WTC11 (cell line): ENCODE measurements at regions not wholly inside any gene's neighbourhood (a gene's known extent, or its start where the extent isn't known, plus 50 kb on each side); places are given as distances from the start of the nearest gene placed in this dataset.

Experiments used
- ATAC-seq: fragments of 200-7000 bp; cut with Tn5 transposase; 2 replicates; pipeline ENCODE4 v1.10.0; 2021; ENCODE audit warnings: mild to moderate bottlenecking, moderate library complexity
- CTCF ChIA-PET: fragments of 300-600 bp; sonication (Branson Sonifier 250); formaldehyde crosslinking; loops from one replicate; lab custom pipeline; 2021; ENCODE audit warnings: antibody characterized with exemption; lab: Charles Lee
- POLR2A ChIA-PET: fragments of 350-600 bp; sonication (Branson Sonifier 250); formaldehyde crosslinking; loops from one replicate; lab custom pipeline; 2021; ENCODE audit warnings: antibody characterized with exemption; lab: Charles Lee
- DNase-seq: peaks from one replicate; pipeline ENCODE4 v3.0.0; 2021; ENCODE audit warnings: low spot score
- H3K27ac Mint-ChIP-seq: 2 replicates; pipeline ENCODE4 v1.8.0; 2021; ENCODE audit warnings: mixed read lengths
- H3K27me3 Mint-ChIP-seq: 2 replicates; pipeline ENCODE4 v1.8.0; 2021; ENCODE audit warnings: low read depth, mild to moderate bottlenecking, moderate library complexity, mixed read lengths
- H3K36me3 Mint-ChIP-seq: 2 replicates; pipeline ENCODE4 v1.8.0; 2021; ENCODE audit warnings: mixed read lengths
- H3K4me1 Mint-ChIP-seq: 2 replicates; pipeline ENCODE4 v1.8.0; 2022; ENCODE audit warnings: mixed read lengths
- H3K4me3 Mint-ChIP-seq: 2 replicates; pipeline ENCODE4 v1.8.0; 2021; ENCODE audit warnings: mild to moderate bottlenecking, moderate library complexity, mixed read lengths
- H3K9me3 Mint-ChIP-seq: 2 replicates; pipeline ENCODE4 v1.8.0; 2021; ENCODE audit warnings: mixed read lengths
- AR ChIP-seq: fragments of 250-450 bp; sonication (Bioruptor Pico); IDR thresholded peaks from 2 replicates; pipeline ENCODE4 v1.9.0; 2021; ENCODE audit warnings: mild to moderate bottlenecking
- ELF4 ChIP-seq: sonication (generic); formaldehyde crosslinking; IDR thresholded peaks from 2 replicates; pipeline ENCODE4 v1.8.1; 2022; ENCODE audit warnings: low read depth, mild to moderate bottlenecking, moderate library complexity, missing genetic modification reagents
- FOXJ3 ChIP-seq: sonication (generic); formaldehyde crosslinking; IDR thresholded peaks from 2 replicates; pipeline ENCODE4 v1.9.0; 2021; ENCODE audit warnings: missing genetic modification reagents, mild to moderate bottlenecking, borderline replicate concordance
- FOXK1 ChIP-seq: sonication (generic); formaldehyde crosslinking; IDR thresholded peaks from 2 replicates; pipeline ENCODE4 v1.8.0; 2022; ENCODE audit warnings: mild to moderate bottlenecking, moderate library complexity, missing genetic modification reagents
- FOXP1 ChIP-seq: sonication (generic); formaldehyde crosslinking; IDR thresholded peaks from 2 replicates; pipeline ENCODE4 v1.8.0; 2022; ENCODE audit warnings: missing genetic modification reagents, mild to moderate bottlenecking, moderate library complexity, borderline replicate concordance
- GRHL2 ChIP-seq: fragments of 250-450 bp; sonication (Bioruptor Pico); IDR thresholded peaks from 2 replicates; pipeline ENCODE4 v1.8.0; 2022; ENCODE audit warnings: mild to moderate bottlenecking, moderate library complexity; ENCODE audit not compliant: insufficient replicate concordance, severe bottlenecking
- GTF2I ChIP-seq: fragments of 250-450 bp; sonication (Bioruptor Pico); conservative IDR thresholded peaks from 2 replicates; pipeline ENCODE4 v1.4.0; 2021; ENCODE audit warnings: mild to moderate bottlenecking
- IRF1 ChIP-seq: sonication (generic); formaldehyde crosslinking; IDR thresholded peaks from 2 replicates; pipeline ENCODE4 v1.8.0; 2023; ENCODE audit warnings: missing genetic modification reagents
- JUN ChIP-seq: sonication (generic); formaldehyde crosslinking; IDR thresholded peaks from 2 replicates; pipeline ENCODE4 v1.8.0; 2023; ENCODE audit warnings: mild to moderate bottlenecking, missing genetic modification reagents
- MAX ChIP-seq: sonication (generic); formaldehyde crosslinking; IDR thresholded peaks from 2 replicates; pipeline ENCODE4 v1.8.0; 2022; ENCODE audit warnings: mild to moderate bottlenecking, missing genetic modification reagents
- NR1H2 ChIP-seq: sonication (generic); formaldehyde crosslinking; IDR thresholded peaks from 2 replicates; pipeline ENCODE4 v1.9.0; 2021; ENCODE audit warnings: mild to moderate bottlenecking, moderate library complexity, missing genetic modification reagents
- OVOL2 ChIP-seq: fragments of 250-450 bp; sonication (Bioruptor Pico); IDR thresholded peaks from 2 replicates; pipeline ENCODE4 v1.9.0; 2021; ENCODE audit warnings: mild to moderate bottlenecking, borderline replicate concordance
- PRRX2 ChIP-seq: fragments of 250-450 bp; sonication (Bioruptor Pico); IDR thresholded peaks from 2 replicates; pipeline ENCODE4 v1.8.0; 2021; ENCODE audit warnings: mild to moderate bottlenecking
- SP1 ChIP-seq: sonication (generic); formaldehyde crosslinking; conservative IDR thresholded peaks from 2 replicates; pipeline ENCODE4 v1.8.1; 2022; ENCODE audit warnings: missing genetic modification reagents
- STAT6 ChIP-seq: sonication (generic); formaldehyde crosslinking; conservative IDR thresholded peaks from 2 replicates; pipeline ENCODE4 v1.8.1; 2023; ENCODE audit warnings: mild to moderate bottlenecking, low read depth, missing genetic modification reagents, moderate library complexity
- TCF7 ChIP-seq: sonication (generic); formaldehyde crosslinking; IDR thresholded peaks from 2 replicates; pipeline ENCODE4 v1.8.0; 2022; ENCODE audit warnings: mild to moderate bottlenecking, low read depth, missing genetic modification reagents, moderate library complexity
- TEAD1 ChIP-seq: sonication (generic); formaldehyde crosslinking; IDR thresholded peaks from 2 replicates; pipeline ENCODE4 v1.8.0; 2022; ENCODE audit warnings: mild to moderate bottlenecking, missing genetic modification reagents
- ZBTB21 ChIP-seq: sonication (generic); formaldehyde crosslinking; IDR thresholded peaks from 2 replicates; pipeline ENCODE4 v1.8.1; 2023; ENCODE audit warnings: mild to moderate bottlenecking, missing genetic modification reagents, borderline replicate concordance
- ZNF532 ChIP-seq: fragments of 250-450 bp; sonication (Bioruptor Pico); IDR thresholded peaks from 2 replicates; pipeline ENCODE4 v1.9.0; 2021; ENCODE audit warnings: mild to moderate bottlenecking, borderline replicate concordance
- ZNF671 ChIP-seq: fragments of 250-450 bp; sonication (Bioruptor Pico); IDR thresholded peaks from 2 replicates; pipeline ENCODE4 v1.8.0; 2021; ENCODE audit warnings: mild to moderate bottlenecking

- TF ChIP-seq GRHL2 (CRISPR knock-in tag) (no peak), TEAD1 (CRISPR knock-in tag) (no peak), MAX (CRISPR knock-in tag) (no peak), PRRX2 (CRISPR knock-in tag) (no peak), FOXJ3 (CRISPR knock-in tag) (no peak), ELF4 (CRISPR knock-in tag) (no peak), OVOL2 (CRISPR knock-in tag) (no peak), AR (no peak)
Observed at GRCh38 chr13:44176173-44176572, 197.5 kb upstream of the SERP2 start (continued).

GRCh38 chr13:44180876-44181536 lies 192.6 kb upstream of the SERP2 start:
- Mint-ChIP-seq H3K4me3 (no peak overlapping the region), H3K27me3 (no peaks in the 10 kb centered on the region), H3K9me3 (peaks cover 10% of the 10 kb centered on the region), H3K27ac (no peak overlapping the region), H3K4me1 (no peaks in the 10 kb centered on the region), H3K36me3 (0 out of 2 replicates have a peak, but pooled peaks cover under 1% of the 10 kb centered on the region)
- DNase-seq (no peak), ATAC-seq (no peak)
- TF ChIP-seq FOXK1 (CRISPR knock-in tag), result no peak
- no peak for TF ChIP-seq ELF4 (CRISPR knock-in tag)
- TF ChIP-seq ZBTB21 (CRISPR knock-in tag), result no peak
- TF ChIP-seq JUN (CRISPR knock-in tag), result no peak
- no peak for TF ChIP-seq NR1H2
- TF ChIP-seq ZNF532 (CRISPR knock-in tag), result no peak
- no peak for TF ChIP-seq SP1 (CRISPR knock-in tag)
- no peak for TF ChIP-seq ZNF671 (CRISPR knock-in tag)
- no peak for TF ChIP-seq TEAD1 (CRISPR knock-in tag)
- no peak for TF ChIP-seq TCF7 (CRISPR knock-in tag)
- TF ChIP-seq GRHL2 (CRISPR knock-in tag), result no peak
- TF ChIP-seq STAT6, result no peak
- TF ChIP-seq FOXP1 (CRISPR knock-in tag), result no peak
- no peak for TF ChIP-seq IRF1 (CRISPR knock-in tag)
- no peak for TF ChIP-seq GTF2I (CRISPR knock-in tag)
- POLR2A ChIA-PET, result interaction anchor here (1.2 kb wide), 1 partner anchor 256 kb away, joined by 3 read pairs; no protein-coding TSS in a partner anchor
- CTCF ChIA-PET, result no interaction called here
